Neural progenitor cell (in vitro differentiated cells): ENCODE measurements at regions not wholly inside any gene's neighbourhood (a gene's known extent, or its start where the extent isn't known, plus 50 kb on each side); places are given as distances from the start of the nearest gene placed in this dataset.
A peak's percentile ranks its signal among the peaks of the same experiment; 100 is the strongest.

Source experiments
- DNase-seq: peaks from one replicate; pipeline ENCODE4 v3.0.0-alpha.2; 2016; ENCODE audit warnings: low spot score
- H2AFZ ChIP-seq: fragments of 200-600 bp; sonication (generic); replicated peaks from 2 replicates; pipeline ENCODE4 v1.6.1; 2016; ENCODE audit warnings: antibody characterized with exemption
- H3F3A ChIP-seq: fragments of 200-600 bp; sonication (generic); 2 replicates; pipeline ENCODE4 v1.6.1; 2016; ENCODE audit warnings: antibody characterized with exemption, low read depth
- H3K27ac ChIP-seq: fragments of 200-600 bp; sonication (generic); 2 replicates; pipeline ENCODE4 v1.5.1; 2016; ENCODE audit warnings: mild to moderate bottlenecking
- H3K27me3 ChIP-seq: fragments of 200-600 bp; sonication (generic); 2 replicates; pipeline ENCODE4 v1.6.1; 2016; ENCODE audit warnings: mild to moderate bottlenecking, moderate library complexity
- H3K36me3 ChIP-seq: fragments of 200-600 bp; sonication (generic); 2 replicates; pipeline ENCODE4 v1.5.1; 2016
- H3K4me1 ChIP-seq: fragments of 200-600 bp; sonication (generic); 2 replicates; pipeline ENCODE4 v1.6.1; 2016; ENCODE audit warnings: mixed run types
- H3K4me2 ChIP-seq: fragments of 200-600 bp; sonication (generic); 2 replicates; pipeline ENCODE4 v1.6.1; 2016
- H3K4me3 ChIP-seq: fragments of 200-600 bp; sonication (generic); 2 replicates; pipeline ENCODE4 v1.5.1; 2016
- H3K79me2 ChIP-seq: fragments of 200-600 bp; sonication (generic); 2 replicates; pipeline ENCODE4 v1.6.1; 2016; ENCODE audit warnings: low read depth
- H3K9ac ChIP-seq: fragments of 200-600 bp; sonication (generic); 2 replicates; pipeline ENCODE4 v1.6.1; 2016
- H3K9me3 ChIP-seq: fragments of 200-600 bp; sonication (generic); 2 replicates; pipeline ENCODE4 v1.5.1; 2016; ENCODE audit warnings: low read depth
- H4K20me1 ChIP-seq: fragments of 200-600 bp; sonication (generic); 2 replicates; pipeline ENCODE4 v1.6.1; 2016; ENCODE audit warnings: low read depth
- H3K27ac Mint-ChIP-seq: 3 replicates; pipeline ENCODE4 v1.8.0; 2021; ENCODE audit warnings: mixed read lengths
- H3K27me3 Mint-ChIP-seq: 2 replicates; pipeline ENCODE4 v1.8.0; 2022; ENCODE audit warnings: low read depth, mild to moderate bottlenecking, inconsistent platforms, moderate library complexity, mixed read lengths; ENCODE audit not compliant: insufficient read depth
- H3K36me3 Mint-ChIP-seq: 3 replicates; pipeline ENCODE4 v1.8.0; 2021; ENCODE audit warnings: mixed read lengths
- H3K4me1 Mint-ChIP-seq: 3 replicates; pipeline ENCODE4 v1.8.0; 2021; ENCODE audit warnings: mixed read lengths
- H3K4me3 Mint-ChIP-seq: 3 replicates; pipeline ENCODE4 v1.8.0; 2021; ENCODE audit warnings: mild to moderate bottlenecking, moderate library complexity, mixed read lengths
- H3K9me3 Mint-ChIP-seq: 3 replicates; pipeline ENCODE4 v1.8.0; 2020; ENCODE audit warnings: mixed read lengths
- EZH2 ChIP-seq: fragments of 200-600 bp; sonication (generic); IDR thresholded peaks from 2 replicates; pipeline ENCODE4 v1.6.1; 2017; ENCODE audit warnings: antibody characterized with exemption, mild to moderate bottlenecking, moderate library complexity
- EZH2phosphoT487 ChIP-seq: fragments of 200-600 bp; sonication (generic); IDR thresholded peaks from 2 replicates; pipeline ENCODE4 v1.6.1; 2017; ENCODE audit warnings: antibody characterized with exemption
- TF ChIP-seq, protein P1 (sequence below): fragments of 200-600 bp; sonication (generic); IDR thresholded peaks from 2 replicates; pipeline ENCODE4 v1.5.1; 2017; ENCODE audit warnings: antibody characterized with exemption, mild to moderate bottlenecking

DNA sequence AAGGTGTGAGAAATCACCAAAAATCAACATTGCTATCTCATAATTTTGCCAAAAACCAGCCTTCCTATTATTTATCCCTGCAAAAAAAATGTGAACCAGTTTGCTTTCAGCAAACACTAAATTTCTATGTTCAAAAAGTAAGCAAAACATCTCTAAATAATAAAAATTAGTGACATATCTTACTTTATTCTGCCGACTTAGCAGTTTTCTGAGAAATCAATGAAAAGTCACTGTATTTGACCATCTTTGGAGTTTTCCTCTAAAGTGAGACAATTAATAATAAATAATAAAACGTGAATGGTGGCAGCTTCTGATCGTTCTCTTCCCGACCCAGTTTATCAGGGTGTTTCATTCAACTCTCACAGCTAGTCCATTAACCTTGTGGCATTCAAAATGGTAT lies 158.6 kb upstream of the TARS1 start:
- Histone ChIP-seq H3F3A (no peaks in the 10 kb centered on the region), H3K4me2 (no peak overlapping the region), H3K4me1 (no peaks in the 10 kb centered on the region), H3K9ac (no peak overlapping the region), H3K27ac (no peak overlapping the region), H3K4me3 (no peak overlapping the region), H4K20me1 (no peaks in the 10 kb centered on the region), H3K36me3 (no peaks in the 10 kb centered on the region), H2AFZ (no peak overlapping the region), H3K27me3 (no peaks in the 10 kb centered on the region), H3K9me3 (no peaks in the 10 kb centered on the region), H3K79me2 (no peaks in the 10 kb centered on the region)
- no peaks in the 10 kb centered on the region for H3K36me3 Mint-ChIP-seq
- H3K27ac Mint-ChIP-seq, result no peak overlapping the region
- no peak overlapping the region for H3K4me3 Mint-ChIP-seq
- DNase-seq, result no peak
- H3K9me3 Mint-ChIP-seq, result no peaks in the 10 kb centered on the region
- peaks cover under 1% of the 10 kb centered on the region for H3K4me1 Mint-ChIP-seq
- peaks cover 2% of the 10 kb centered on the region for H3K27me3 Mint-ChIP-seq
- TF ChIP-seq, protein P1, sequence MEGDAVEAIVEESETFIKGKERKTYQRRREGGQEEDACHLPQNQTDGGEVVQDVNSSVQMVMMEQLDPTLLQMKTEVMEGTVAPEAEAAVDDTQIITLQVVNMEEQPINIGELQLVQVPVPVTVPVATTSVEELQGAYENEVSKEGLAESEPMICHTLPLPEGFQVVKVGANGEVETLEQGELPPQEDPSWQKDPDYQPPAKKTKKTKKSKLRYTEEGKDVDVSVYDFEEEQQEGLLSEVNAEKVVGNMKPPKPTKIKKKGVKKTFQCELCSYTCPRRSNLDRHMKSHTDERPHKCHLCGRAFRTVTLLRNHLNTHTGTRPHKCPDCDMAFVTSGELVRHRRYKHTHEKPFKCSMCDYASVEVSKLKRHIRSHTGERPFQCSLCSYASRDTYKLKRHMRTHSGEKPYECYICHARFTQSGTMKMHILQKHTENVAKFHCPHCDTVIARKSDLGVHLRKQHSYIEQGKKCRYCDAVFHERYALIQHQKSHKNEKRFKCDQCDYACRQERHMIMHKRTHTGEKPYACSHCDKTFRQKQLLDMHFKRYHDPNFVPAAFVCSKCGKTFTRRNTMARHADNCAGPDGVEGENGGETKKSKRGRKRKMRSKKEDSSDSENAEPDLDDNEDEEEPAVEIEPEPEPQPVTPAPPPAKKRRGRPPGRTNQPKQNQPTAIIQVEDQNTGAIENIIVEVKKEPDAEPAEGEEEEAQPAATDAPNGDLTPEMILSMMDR, result no peak
- TF ChIP-seq EZH2phosphoT487, result no peak

DNA sequence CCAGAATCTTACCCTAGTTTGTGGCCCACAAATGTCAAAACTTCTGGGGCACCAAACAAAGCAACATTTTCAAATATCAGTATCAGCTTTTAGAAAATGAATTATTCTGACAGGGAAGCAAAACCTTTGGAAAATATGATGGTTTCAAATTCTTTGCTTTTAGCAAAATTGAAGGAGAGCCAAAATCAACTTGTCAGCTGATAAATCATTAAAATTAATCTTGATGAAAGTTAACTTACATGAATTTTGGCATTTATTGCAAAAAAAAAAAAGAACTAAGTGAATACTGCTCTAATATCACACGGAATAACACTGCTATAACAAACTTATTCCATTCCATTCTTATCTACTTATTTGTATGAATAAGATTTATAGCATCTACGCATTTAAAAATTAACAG lies 158.1 kb upstream of the TARS1 start:
- H3K4me1 Mint-ChIP-seq, result no peaks in the 10 kb centered on the region
- H3K27ac Mint-ChIP-seq, result no peak overlapping the region
- H3K4me3 Mint-ChIP-seq, result no peak overlapping the region
- H3K36me3 Mint-ChIP-seq, result no peaks in the 10 kb centered on the region
- Histone ChIP-seq H4K20me1 (no peaks in the 10 kb centered on the region), H3K4me3 (no peak overlapping the region), H3K4me2 (no peak overlapping the region), H3K36me3 (no peaks in the 10 kb centered on the region), H3K27ac (no peak overlapping the region), H3F3A (no peaks in the 10 kb centered on the region), H3K27me3 (no peaks in the 10 kb centered on the region), H3K9me3 (no peaks in the 10 kb centered on the region), H3K4me1 (no peaks in the 10 kb centered on the region), H2AFZ (no peak overlapping the region), H3K79me2 (no peaks in the 10 kb centered on the region), H3K9ac (no peak overlapping the region)
- H3K27me3 Mint-ChIP-seq, result peaks cover 2% of the 10 kb centered on the region
- DNase-seq, result no peak
- no peaks in the 10 kb centered on the region for H3K9me3 Mint-ChIP-seq
- TF ChIP-seq EZH2phosphoT487, result no peak
- TF ChIP-seq EZH2, result no peak
- TF ChIP-seq, protein P1, result no peak

DNA sequence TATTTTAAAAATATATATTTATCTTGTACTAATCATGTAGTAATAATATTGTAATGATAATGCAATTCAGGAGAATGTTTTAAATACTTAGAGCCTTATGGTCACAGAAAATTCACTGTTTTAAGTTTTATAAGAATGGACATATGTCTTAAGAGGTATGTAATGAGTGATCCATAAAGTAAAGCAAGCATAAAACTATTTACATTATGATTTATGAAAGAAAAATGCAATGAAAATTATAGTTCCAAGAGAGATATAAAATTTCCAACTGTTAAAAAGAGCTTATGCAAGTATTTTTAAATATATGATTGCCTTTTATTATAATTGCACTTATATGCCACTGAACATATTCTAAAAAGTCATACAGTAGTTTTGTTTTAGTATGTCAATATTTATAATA lies 157.5 kb upstream of the TARS1 start:
- Histone ChIP-seq H3K4me3 (no peak overlapping the region), H3K36me3 (no peaks in the 10 kb centered on the region), H3K27ac (no peak overlapping the region), H3K79me2 (no peaks in the 10 kb centered on the region), H3K27me3 (no peaks in the 10 kb centered on the region), H2AFZ (no peak overlapping the region), H3K9ac (no peak overlapping the region), H3K4me2 (no peak overlapping the region), H3F3A (no peaks in the 10 kb centered on the region), H3K4me1 (no peaks in the 10 kb centered on the region), H4K20me1 (no peaks in the 10 kb centered on the region), H3K9me3 (no peaks in the 10 kb centered on the region)
- TF ChIP-seq EZH2, result no peak
- TF ChIP-seq, protein P1, result no peak
- TF ChIP-seq EZH2phosphoT487, result no peak
- no peaks in the 10 kb centered on the region for H3K36me3 Mint-ChIP-seq
- H3K27me3 Mint-ChIP-seq, result peaks cover 2% of the 10 kb centered on the region
- no peak for DNase-seq
- H3K4me3 Mint-ChIP-seq, result no peak overlapping the region
- H3K9me3 Mint-ChIP-seq, result no peaks in the 10 kb centered on the region
- H3K27ac Mint-ChIP-seq, result no peak overlapping the region
- H3K4me1 Mint-ChIP-seq, result no peaks in the 10 kb centered on the region

DNA sequence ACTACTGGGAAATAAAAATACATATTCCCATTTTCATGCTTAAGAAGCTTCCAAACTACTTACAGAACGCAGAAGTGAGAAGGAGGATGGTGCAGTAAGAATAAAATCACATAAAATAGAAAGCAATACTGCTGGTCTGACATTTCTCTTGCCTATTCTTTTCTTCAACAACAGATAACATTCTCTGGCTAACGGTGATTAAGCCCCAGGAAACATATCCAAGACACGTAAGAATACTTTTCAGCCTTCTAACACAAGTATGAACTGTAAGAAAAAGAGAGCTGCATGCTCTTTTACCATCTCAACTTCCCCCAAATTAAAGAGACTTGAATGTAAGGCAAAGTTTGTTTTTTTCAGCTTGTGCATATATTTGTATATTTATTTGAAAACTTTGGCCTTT lies 156.1 kb upstream of the TARS1 start:
- H3F3A ChIP-seq, result no peaks in the 10 kb centered on the region

More for the DNA sequence above, 156.1 kb upstream of the TARS1 start:
- H3K4me3 Mint-ChIP-seq, result no peak overlapping the region
- H3K4me3 ChIP-seq, result no peak overlapping the region
- H4K20me1 ChIP-seq, result no peaks in the 10 kb centered on the region
- TF ChIP-seq EZH2phosphoT487, result no peak
- no peak for TF ChIP-seq EZH2
- TF ChIP-seq, protein P1, result no peak
- no peaks in the 10 kb centered on the region for H3K36me3 Mint-ChIP-seq
- no peaks in the 10 kb centered on the region for H3K9me3 ChIP-seq
- H3K79me2 ChIP-seq, result no peaks in the 10 kb centered on the region
- peaks cover 2% of the 10 kb centered on the region for H3K27me3 Mint-ChIP-seq
- H3K27me3 ChIP-seq, result no peaks in the 10 kb centered on the region
- H3K9me3 Mint-ChIP-seq, result no peaks in the 10 kb centered on the region
- no peaks in the 10 kb centered on the region for H3K4me1 ChIP-seq
- no peaks in the 10 kb centered on the region for H3K4me1 Mint-ChIP-seq
- no peak overlapping the region for H3K9ac ChIP-seq
- peak overlapping the region; percentile 5 for H2AFZ ChIP-seq
- no peak overlapping the region for H3K4me2 ChIP-seq
- no peak overlapping the region for H3K27ac Mint-ChIP-seq
- no peak for DNase-seq
- no peak overlapping the region for H3K27ac ChIP-seq
- H3K36me3 ChIP-seq, result no peaks in the 10 kb centered on the region
